ENCODE measurements at regions not wholly inside any gene's neighbourhood (a gene's known extent, or its start where the extent isn't known, plus 50 kb on each side); places are given as distances from the start of the nearest gene placed in this dataset.

GRCh38 chr4:126395664-126396063, 1080.9 kb downstream of the FAT4 start:
- Histone ChIP-seq H3K4me3 (replicated peaks; ENCODE audit: insufficient read depth, low read length) (no peak overlapping the region), H3K27ac (replicated peaks) (no peak overlapping the region), H3K27me3 (ENCODE audit: insufficient read depth, poor library complexity, severe bottlenecking) (no peaks in the 10 kb centered on the region)
- TF ChIP-seq SPI1 (IDR thresholded peaks at IDR 0.05; ENCODE audit: borderline replicate concordance, low read depth), result no peak
- TF ChIP-seq POLR2AphosphoS5 (IDR thresholded peaks at IDR 0.05; ENCODE audit: low read depth), result no peak
- DNase-seq (ENCODE audit: low read depth in 1 of 2, low spot score in 1 of 2), result no peak

GRCh38 chr4:126396121-126396520, 1081.4 kb downstream of the FAT4 start:
- Histone ChIP-seq H3K27me3 (ENCODE audit: insufficient read depth, poor library complexity, severe bottlenecking) (no peaks in the 10 kb centered on the region), H3K4me3 (replicated peaks; ENCODE audit: insufficient read depth, low read length) (no peak overlapping the region), H3K27ac (replicated peaks) (no peak overlapping the region)
- no peak for TF ChIP-seq REST (IDR thresholded peaks at IDR 0.05; ENCODE audit: insufficient replicate concordance, low read depth)
- TF ChIP-seq POLR2AphosphoS5 (IDR thresholded peaks at IDR 0.05; ENCODE audit: low read depth), result no peak
- TF ChIP-seq GABPA (IDR thresholded peaks at IDR 0.05; ENCODE audit: low read depth), result no peak
- TF ChIP-seq CTCF (IDR thresholded peaks at IDR 0.05; ENCODE audit: insufficient read depth, low read length), result no peak
- no peak for TF ChIP-seq SPI1 (IDR thresholded peaks at IDR 0.05; ENCODE audit: borderline replicate concordance, low read depth)
- DNase-seq (ENCODE audit: low read depth in 1 of 2, low spot score in 1 of 2), result no peak

- DNase-seq (ENCODE audit: low read depth in 1 of 2, low spot score in 1 of 2), result peak in 1 of 2 experiments; percentile 2
- no peak overlapping the region for H3K4me3 ChIP-seq (replicated peaks; ENCODE audit: insufficient read depth, low read length)
- H3K27me3 ChIP-seq (ENCODE audit: insufficient read depth, poor library complexity, severe bottlenecking), result no peaks in the 10 kb centered on the region
- H3K27ac ChIP-seq (replicated peaks), result no peak overlapping the region
- no peak for TF ChIP-seq POLR2AphosphoS5 (IDR thresholded peaks at IDR 0.05; ENCODE audit: low read depth)
- TF ChIP-seq SPI1 (IDR thresholded peaks at IDR 0.05; ENCODE audit: borderline replicate concordance, low read depth), result no peak
- TF ChIP-seq CTCF (IDR thresholded peaks at IDR 0.05; ENCODE audit: insufficient read depth, low read length), result no peak
- TF ChIP-seq REST (IDR thresholded peaks at IDR 0.05; ENCODE audit: insufficient replicate concordance, low read depth), result no peak
- TF ChIP-seq GABPA (IDR thresholded peaks at IDR 0.05; ENCODE audit: low read depth), result no peak
Observed at GRCh38 chr4:126396703-126397102, 1081.9 kb downstream of the FAT4 start.

- H3K4me3 ChIP-seq (replicated peaks; ENCODE audit: insufficient read depth, low read length), result no peak overlapping the region
- no peak for DNase-seq (ENCODE audit: low read depth in 1 of 2, low spot score in 1 of 2)
- TF ChIP-seq SPI1 (IDR thresholded peaks at IDR 0.05; ENCODE audit: borderline replicate concordance, low read depth) (no peak), GABPA (IDR thresholded peaks at IDR 0.05; ENCODE audit: low read depth) (no peak), REST (IDR thresholded peaks at IDR 0.05; ENCODE audit: insufficient replicate concordance, low read depth) (no peak), CTCF (IDR thresholded peaks at IDR 0.05; ENCODE audit: insufficient read depth, low read length) (no peak), POLR2AphosphoS5 (IDR thresholded peaks at IDR 0.05; ENCODE audit: low read depth) (no peak)
- H3K27ac ChIP-seq (replicated peaks), result no peak overlapping the region
- H3K27me3 ChIP-seq (ENCODE audit: insufficient read depth, poor library complexity, severe bottlenecking), result no peaks in the 10 kb centered on the region
Observed at GRCh38 chr4:126404549-126404948, 1089.8 kb downstream of the FAT4 start.

Measured in HL-60 (cell line).